Middle frontal gyrus (tissue), 1 donor: ENCODE measurements at regions not wholly inside any gene's neighbourhood (a gene's known extent, or its start where the extent isn't known, plus 50 kb on each side); places are given as distances from the start of the nearest gene placed in this dataset.
"Not testable (repeated sequence)": the region's sequence is repeated elsewhere in the genome, so short reads cannot be mapped to it uniquely, and the experiment has no call there.

ENCODE experiments used
- DNase-seq: peaks from one replicate; pipeline ENCODE4 v3.0.0-alpha.2; 2015; ENCODE audit warnings: low spot score; ENCODE audit errors: extremely low spot score

DNA sequence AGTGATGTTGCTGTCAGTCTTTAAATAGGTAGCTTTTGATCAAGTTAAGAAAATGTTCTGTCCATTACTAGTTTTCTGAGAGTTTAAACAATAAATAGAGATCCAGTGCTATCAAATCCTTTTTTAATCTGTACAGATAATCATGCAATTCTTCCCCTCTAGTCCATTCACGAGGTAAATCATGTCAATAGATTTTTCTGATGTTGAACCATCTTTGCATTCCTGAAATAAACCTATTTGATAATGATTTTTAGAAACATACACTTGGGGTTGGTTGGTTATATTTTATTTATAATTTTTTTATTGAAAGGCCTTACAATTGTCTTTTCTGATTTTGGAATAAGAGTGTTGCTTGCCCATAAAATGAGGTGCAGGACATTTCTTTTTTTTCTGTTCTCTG lies 95.0 kb downstream of the FAM53A start:
- no peak for DNase-seq

DNA sequence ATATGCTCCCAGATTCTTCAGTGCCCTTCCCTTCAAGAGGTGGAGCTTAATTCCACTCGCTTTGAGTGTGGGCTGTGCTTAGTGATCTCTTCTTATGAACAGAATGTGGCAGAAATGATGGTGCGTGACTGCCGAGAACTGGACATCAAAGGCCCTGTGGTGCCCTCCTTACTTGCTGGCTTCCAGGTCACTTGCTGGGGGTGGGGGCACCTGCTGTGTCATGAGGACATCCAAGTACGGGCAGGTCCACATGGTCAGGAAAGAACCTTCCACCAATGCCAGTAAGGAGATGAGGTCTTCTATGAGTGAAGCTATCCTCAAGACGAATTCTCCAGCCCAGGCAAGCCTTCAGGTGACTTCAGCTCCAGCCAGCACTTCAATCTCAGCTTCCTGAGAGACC lies 95.8 kb downstream of the FAM53A start:
- no peak for DNase-seq

DNA sequence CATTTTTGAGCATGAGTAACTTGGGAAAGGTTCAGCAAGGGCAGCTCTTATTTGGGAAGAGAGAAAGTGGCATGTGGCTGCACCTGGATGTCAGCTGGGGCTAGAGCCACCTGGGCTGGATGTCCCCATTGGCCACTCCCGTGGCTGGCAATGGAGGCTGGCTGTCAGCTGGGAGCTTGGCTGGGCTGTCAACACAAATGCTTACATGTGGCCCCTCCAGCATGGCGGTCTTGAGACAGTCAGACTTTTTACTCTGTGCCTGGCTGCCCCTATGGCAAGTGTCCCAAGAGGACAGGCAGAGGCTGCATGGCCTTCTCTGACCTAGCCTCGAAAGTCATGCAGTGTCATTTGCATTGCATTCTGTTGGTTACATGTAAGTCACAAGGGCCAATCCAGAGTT lies 99.6 kb downstream of the FAM53A start:
- no peak for DNase-seq

DNA sequence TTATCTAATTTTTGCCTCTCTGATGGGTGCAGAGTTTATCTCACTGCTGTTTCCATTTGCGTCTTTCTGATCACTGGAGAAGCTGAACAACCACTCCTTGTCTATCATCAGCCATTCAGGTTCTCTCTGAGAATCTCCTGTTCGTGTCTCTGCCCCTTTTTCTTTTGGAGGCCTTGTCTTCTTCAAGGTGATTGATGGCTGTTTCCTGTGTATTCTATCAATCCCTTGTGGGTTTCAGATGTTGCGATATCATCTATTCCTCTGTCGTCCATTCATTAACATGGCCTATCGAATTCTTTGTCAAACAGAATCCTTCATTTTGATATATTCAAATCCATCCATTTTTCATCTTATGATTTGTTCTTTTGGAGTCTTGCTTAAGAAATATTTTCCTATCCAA lies 100.3 kb downstream of the FAM53A start:
- DNase-seq = no peak

DNA sequence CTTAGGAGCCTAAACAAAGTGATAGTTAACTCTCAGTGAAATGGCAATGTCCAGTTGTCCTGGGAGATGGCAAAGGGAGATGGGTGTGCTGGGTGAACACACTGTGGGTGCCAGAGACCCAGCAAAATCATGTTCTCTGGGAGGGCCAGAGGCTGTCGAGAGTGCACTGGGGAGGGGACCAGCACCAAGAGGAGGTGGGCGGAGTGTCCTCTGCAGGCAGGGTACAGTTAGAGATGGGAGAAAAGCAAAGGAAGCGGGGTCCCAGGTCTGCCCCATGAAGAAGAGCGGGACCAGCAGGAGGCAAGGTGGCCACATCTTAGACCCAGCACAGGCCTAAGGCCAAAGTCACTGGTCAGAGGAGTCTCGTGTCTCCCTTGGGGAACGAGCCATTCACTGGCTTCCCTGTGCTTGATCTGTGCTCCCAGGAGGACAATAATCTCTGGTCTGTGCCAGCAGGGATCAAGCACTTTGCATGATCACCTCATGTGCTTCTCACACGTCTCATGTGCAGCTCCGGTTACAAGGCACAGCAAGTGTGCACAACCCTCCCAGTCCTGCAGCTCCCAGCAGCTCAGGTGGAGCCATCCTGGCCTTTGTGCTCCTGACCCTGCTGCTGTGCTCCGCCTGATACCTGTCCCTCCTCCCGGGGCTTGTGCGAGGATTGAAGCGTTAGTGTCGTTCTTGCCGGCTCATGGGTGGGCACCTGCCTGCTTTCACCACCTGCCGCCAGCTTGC lies 100.9 kb downstream of the FAM53A start:
- no peak for DNase-seq

DNA sequence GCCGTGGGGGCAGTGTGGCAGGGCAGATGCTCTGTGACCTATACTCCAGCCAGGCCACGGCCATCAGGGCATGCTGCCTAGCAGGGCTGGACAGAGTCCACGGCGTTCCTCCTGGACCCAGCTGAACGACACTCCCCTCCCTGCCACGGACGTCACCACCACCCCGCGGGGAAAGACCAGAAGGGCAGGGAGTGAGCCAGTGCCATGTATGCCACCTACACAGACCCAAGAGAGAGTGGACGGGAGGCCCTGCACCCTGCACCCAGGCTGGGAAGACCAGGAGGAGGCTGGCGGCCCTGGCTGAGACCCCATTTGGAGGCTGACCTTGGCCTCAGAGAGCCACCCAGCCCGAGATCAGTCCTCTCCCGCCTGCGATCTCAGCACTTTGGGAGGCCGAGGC lies 101.9 kb downstream of the FAM53A start:
- no peak for DNase-seq

GRCh38 chr4:1581164-1581894 lies 102.8 kb downstream of the FAM53A start:
- not testable (repeated sequence) for DNase-seq

GRCh38 chr4:1580692-1581012 lies 103.5 kb downstream of the FAM53A start:
- DNase-seq = not testable (repeated sequence)

GRCh38 chr4:1579901-1580691 lies 104.0 kb downstream of the FAM53A start:
- DNase-seq = no peak

DNA sequence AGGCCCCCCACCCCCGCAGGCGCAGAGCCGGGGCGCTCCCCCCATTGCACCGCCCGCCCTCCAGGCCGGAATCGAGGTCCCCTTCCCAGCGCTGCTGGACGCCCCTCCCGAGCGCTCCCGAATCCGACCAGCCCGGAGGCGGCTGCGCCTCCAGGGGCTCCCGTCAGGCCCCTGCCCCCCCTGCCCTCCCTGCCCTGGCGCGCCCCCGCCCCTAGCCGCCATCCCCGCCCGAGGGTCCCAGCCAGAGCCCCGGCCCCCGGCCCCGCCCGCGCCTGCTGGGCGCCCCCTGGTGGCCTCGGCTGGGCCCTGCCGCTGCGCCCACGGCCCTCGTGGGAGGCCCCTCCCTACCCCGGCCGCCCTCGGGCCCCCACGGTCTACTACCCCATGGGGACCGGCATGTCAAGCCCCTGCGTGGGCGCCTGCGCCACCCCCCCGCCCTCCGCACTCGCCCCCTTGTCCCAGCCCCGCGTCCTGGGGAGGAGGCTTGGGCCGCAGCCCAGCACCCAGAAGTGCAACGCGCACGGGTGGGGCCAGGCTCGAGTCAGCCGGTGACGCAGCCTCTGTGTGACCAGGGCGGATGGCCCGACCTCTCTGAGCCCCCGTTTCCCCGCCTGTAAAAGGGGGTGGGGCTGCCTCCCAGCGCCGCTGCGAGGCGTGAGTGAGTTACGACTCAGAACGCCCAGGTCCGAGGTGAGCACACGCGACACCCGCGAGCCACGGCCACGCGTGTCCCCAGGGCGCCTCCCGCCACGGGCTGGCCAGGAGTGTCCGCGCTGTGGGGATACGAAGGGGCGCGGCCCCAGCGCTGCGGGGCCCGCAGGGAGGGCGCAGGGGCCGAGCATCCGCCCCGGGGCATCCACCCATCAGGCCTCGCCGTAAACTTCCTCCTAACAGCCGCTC lies 104.9 kb downstream of the FAM53A start:
- no peak for DNase-seq

DNA sequence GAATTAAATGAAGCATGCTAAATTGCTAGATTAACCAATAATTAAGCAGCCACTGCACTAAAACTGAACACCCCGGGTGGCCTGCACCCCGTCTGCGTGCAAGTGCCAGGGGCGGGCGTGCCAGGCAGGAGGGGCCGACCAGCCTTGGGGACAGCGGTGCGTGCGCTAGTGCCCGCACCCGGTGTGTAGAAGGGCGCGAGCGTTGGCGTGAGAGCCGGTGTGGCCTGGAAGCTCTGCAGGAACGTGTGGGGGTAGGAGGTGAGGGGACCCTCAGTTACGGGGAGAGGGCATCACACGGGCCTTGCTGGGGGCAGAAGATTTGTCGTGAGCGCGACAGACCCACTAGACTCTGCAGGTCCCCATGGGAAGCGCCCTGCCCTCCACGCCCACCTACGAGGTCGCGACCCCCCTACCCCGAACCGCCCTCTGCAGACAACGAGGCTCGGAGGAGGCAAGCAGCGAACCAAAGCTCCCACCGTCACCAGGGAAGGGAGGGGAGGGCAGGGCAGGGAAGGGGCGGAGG lies 105.8 kb downstream of the FAM53A start:
- DNase-seq = no peak

- no peak for DNase-seq
These were observed 106.3 kb downstream of the FAM53A start for GRCh38 chr4:1577822-1578217.

- DNase-seq = no peak
These were observed 106.9 kb downstream of the FAM53A start for GRCh38 chr4:1576961-1577821.

DNA sequence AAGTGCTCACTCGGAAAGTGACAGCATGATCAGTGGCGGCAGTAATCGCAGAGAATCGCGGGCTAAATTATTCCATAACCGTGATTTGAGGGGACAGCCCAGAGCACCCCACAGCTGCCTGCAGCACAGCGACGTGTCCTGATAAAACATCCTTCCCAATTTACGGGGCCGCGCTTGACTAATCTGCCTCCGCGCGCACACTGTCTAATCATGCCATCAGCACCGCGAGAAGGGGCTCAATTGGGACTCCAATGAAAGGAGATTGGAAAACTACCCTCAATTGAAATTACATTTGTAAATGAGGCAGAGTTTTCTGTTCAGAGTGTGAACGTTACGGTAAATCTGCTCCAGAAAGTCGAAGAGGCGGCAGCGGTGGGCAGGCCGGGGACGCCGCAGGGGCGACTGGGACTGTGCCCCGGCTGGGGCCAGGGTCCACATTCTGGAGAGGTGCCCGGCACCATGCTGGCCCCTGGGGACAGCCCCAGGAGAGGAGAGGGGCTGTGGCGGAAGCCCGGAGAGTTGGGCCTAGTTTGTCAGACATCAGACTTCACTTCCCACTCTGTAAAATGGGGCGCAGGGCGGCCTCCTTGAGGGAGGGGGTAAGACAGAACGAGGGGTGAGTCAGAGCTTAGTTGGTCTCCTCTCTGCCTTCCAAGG lies 107.7 kb downstream of the FAM53A start:
- no peak for DNase-seq

DNA sequence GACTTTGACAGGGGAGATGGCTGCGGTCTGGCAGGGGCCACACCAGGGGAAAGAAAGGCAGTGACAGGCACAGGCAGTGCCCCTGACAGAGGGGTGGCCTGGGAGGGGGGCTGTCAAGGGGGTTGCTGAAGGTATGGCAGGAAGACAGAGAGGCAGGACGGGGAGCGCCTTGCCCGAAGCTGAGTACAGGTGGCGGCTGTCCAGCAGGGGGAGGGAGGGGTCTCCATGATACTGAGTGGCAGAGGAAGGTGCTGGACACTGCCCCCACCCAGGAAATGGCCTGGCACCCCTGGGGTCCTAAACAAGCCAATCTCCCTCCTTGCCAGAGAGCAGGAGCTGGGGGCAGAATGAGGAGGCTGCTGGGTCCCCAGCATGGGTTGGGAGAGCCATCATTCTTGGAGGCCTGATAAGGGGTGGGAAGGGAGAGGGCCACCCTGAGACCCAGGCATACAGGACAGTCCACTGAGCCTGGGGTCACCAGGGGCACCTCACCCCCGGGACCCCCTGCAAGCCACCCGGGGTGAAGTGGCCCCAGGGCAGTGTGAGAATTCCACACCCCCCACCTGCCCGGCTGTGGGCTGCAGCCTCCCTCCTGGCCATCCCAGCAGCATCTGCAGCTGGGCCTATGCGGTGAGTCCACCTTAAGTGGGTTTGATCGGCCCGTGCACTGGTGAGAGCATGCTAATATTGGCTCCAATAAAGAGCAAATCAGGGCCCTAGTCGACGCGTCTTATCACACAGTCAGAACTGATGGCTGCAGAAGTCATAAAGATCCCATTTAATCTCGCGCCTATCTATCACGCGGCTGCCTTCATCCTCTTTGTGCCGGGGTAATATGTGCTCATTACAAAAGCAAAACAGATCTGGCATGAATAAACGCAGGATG lies 108.5 kb downstream of the FAM53A start:
- DNase-seq = no peak

DNA sequence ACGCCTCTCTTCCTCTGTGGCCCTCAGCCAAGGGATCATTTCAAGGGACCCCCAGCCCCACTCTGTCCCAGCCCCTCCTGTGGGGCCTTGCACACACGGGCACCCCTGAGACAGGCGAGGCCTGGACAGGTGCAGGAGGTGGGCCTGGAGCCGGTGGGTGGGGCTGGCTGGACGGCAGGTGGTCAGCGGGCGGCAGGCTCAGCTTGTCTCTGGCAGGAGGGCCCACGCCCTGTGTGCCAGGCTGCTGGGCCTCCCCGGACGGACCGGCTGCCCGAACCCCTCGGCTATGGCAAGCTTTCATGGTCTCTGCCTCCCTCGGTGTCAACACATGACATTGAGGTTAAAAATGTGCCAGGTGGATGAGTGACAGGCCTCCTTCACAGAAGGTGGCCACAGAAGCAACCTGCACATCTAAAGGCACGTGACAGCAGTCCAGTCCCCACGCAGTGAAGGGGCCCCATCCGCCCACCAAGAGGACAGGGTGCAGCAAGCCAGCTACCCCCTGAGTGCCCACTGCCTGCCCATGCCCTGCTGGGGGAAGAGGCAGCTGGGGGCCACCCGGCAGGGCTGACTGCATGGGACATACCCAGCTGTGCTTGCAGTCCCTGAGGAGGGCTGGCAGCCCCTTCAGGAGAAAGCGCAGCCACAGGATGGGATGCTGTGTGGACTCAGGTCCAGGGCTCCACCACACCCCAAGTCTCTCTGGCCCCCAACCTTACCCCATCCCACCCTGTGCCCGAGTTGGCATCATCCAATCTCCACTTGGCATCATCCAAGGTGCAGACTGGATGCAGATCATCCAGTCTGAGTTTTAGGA lies 109.3 kb downstream of the FAM53A start:
- no peak for DNase-seq

GRCh38 chr4:1573830-1574459 lies 110.2 kb downstream of the FAM53A start:
- DNase-seq = no peak
